T-helper 1 cell (primary cell): ENCODE measurements at regions not wholly inside any gene's neighbourhood (a gene's known extent, or its start where the extent isn't known, plus 50 kb on each side); places are given as distances from the start of the nearest gene placed in this dataset.

Experiments
- DNase-seq, 5 donors: peaks; one replicate each; pipeline ENCODE4 v3.0.0-alpha.2; 2012 to 2020

- DNase-seq: no peak
These were observed 405.9 kb downstream of the NXPE2 start for GRCh38 chr11:115084231-115084630.

- DNase-seq: no peak
These were observed 407.3 kb downstream of the NXPE2 start for GRCh38 chr11:115085461-115086210.

GRCh38 chr11:115087791-115088190 is 409.5 kb downstream of the NXPE2 start:
- no peak for DNase-seq

GRCh38 chr11:115092516-115092915 is 411.7 kb downstream of the CADM1 start:
- no peak for DNase-seq

GRCh38 chr11:115097796-115098408 is 406.3 kb downstream of the CADM1 start:
- no peak for DNase-seq

GRCh38 chr11:115100706-115101105 is 403.5 kb downstream of the CADM1 start:
- no peak for DNase-seq

GRCh38 chr11:115103921-115104320 is 400.3 kb downstream of the CADM1 start:
- no peak for DNase-seq

GRCh38 chr11:115104851-115105453 is 399.3 kb downstream of the CADM1 start:
- DNase-seq: no peak

- DNase-seq: no peak
These were observed 393.1 kb downstream of the CADM1 start for GRCh38 chr11:115111066-115111465.

- no peak for DNase-seq
These were observed 391.5 kb downstream of the CADM1 start for GRCh38 chr11:115112754-115113153.

GRCh38 chr11:115117956-115118493 is 386.2 kb downstream of the CADM1 start:
- no peak for DNase-seq

GRCh38 chr11:115119146-115119545 is 385.1 kb downstream of the CADM1 start:
- no peak for DNase-seq
